SK-N-SH (cell line): ENCODE measurements at regions not wholly inside any gene's neighbourhood (a gene's known extent, or its start where the extent isn't known, plus 50 kb on each side); places are given as distances from the start of the nearest gene placed in this dataset.

Source experiments
- CTCF ChIA-PET: fragments of 300-600, 350-600 bp; formaldehyde crosslinking; extraction: SDS; loops from one replicate; lab custom pipeline; 2021; lab: Yijun Ruan, JAX
- POLR2A ChIA-PET: fragments of 350-600 bp; sonication (Branson Sonifier 250); formaldehyde crosslinking; extraction: SDS; loops from one replicate; lab custom pipeline; 2020; ENCODE audit warnings: antibody characterized with exemption, inconsistent platforms; lab: Yijun Ruan, JAX
- DNase-seq: peaks from one replicate; pipeline ENCODE4 v3.0.0; 2012
- H2AFZ ChIP-seq: fragments of 200-600 bp; sonication (generic); 2 replicates; pipeline ENCODE4 v1.8.1; 2016; ENCODE audit warnings: antibody characterized with exemption, mild to moderate bottlenecking, low read depth
- H3F3A ChIP-seq: fragments of 200-600 bp; sonication (generic); replicated peaks from 2 replicates; pipeline ENCODE3; 2016; ENCODE audit warnings: antibody characterized with exemption, mild to moderate bottlenecking; ENCODE audit not compliant: insufficient read depth
- H3K27ac ChIP-seq, 2 experiments: fragments of 200-500 bp in 1 of 2; fragments of 200-600 bp in 1 of 2; sonication (Bioruptor generic) in 1 of 2; sonication (generic), shearing (Covaris generic) in 1 of 2; 2 replicates each; pipeline versions ENCODE4 v1.5.1 to v1.6.1; 2014 to 2016; ENCODE audit warnings: low read depth in 2 of 2, inconsistent platforms in 1 of 2, low read length in 1 of 2, mild to moderate bottlenecking in 1 of 2, mixed read lengths in 1 of 2
- H3K27me3 ChIP-seq: fragments of 200-600 bp; sonication (generic), shearing (Covaris generic); 2 replicates; pipeline ENCODE4 v1.6.1; 2016; ENCODE audit warnings: mixed run types; ENCODE audit not compliant: insufficient read depth
- H3K36me3 ChIP-seq, 2 experiments: fragments of 200-500 bp in 1 of 2; fragments of 200-600 bp in 1 of 2; sonication (Bioruptor generic) in 1 of 2; sonication (generic) in 1 of 2; replicated peaks in 1 of 2; 2 replicates each; pipeline versions ENCODE3 to v1.5.1; 2014 to 2016; ENCODE audit warnings: low read length in 1 of 2, mild to moderate bottlenecking in 1 of 2; ENCODE audit not compliant: insufficient read depth in 2 of 2, control insufficient read depth in 1 of 2
- H3K4me1 ChIP-seq, 2 experiments: fragments of 200-500 bp in 1 of 2; fragments of 200-600 bp in 1 of 2; sonication (Bioruptor generic) in 1 of 2; sonication (generic), shearing (Covaris generic) in 1 of 2; 2 replicates each; pipeline versions ENCODE4 v1.5.1 to v1.6.1; 2014 to 2016; ENCODE audit warnings: low read depth in 1 of 2, low read length in 1 of 2, mixed run types in 1 of 2; ENCODE audit not compliant: insufficient read depth in 2 of 2, control insufficient read depth in 1 of 2
- H3K4me2 ChIP-seq: fragments of 200-600 bp; sonication (generic), shearing (Covaris generic); 2 replicates; pipeline ENCODE4 v1.6.1; 2017; ENCODE audit warnings: mixed run types
- H3K4me3 ChIP-seq, 2 experiments: fragments of 200-500 bp in 1 of 2; fragments of 200-600 bp in 1 of 2; sonication (Bioruptor generic) in 1 of 2; sonication (generic), shearing (Covaris generic) in 1 of 2; 2 replicates each; pipeline versions ENCODE4 v1.5.1 to v1.8.1; 2014 to 2016; ENCODE audit warnings: low read depth in 2 of 2, inconsistent platforms in 1 of 2, low read length in 1 of 2, mild to moderate bottlenecking in 1 of 2, mixed read lengths in 1 of 2, moderate library complexity in 1 of 2
- H3K79me2 ChIP-seq: fragments of 200-600 bp; sonication (generic); 2 replicates; pipeline ENCODE4 v1.8.1; 2017; ENCODE audit warnings: mild to moderate bottlenecking; ENCODE audit not compliant: insufficient read depth
- H3K9ac ChIP-seq: fragments of 200-600 bp; sonication (generic); 2 replicates; pipeline ENCODE4 v1.6.1; 2017; ENCODE audit warnings: mixed run types
- H3K9me2 ChIP-seq: fragments of 200-600 bp; sonication (generic); 2 replicates; pipeline ENCODE4 v1.6.1; 2017; ENCODE audit warnings: mixed run types
- H3K9me3 ChIP-seq: fragments of 200-600 bp; sonication (generic); 2 replicates; pipeline ENCODE4 v1.6.1; 2017; ENCODE audit warnings: mixed run types, mild to moderate bottlenecking, moderate library complexity
- H4K20me1 ChIP-seq: fragments of 200-600 bp; sonication (generic); 2 replicates; pipeline ENCODE4 v1.6.1; 2017; ENCODE audit warnings: mild to moderate bottlenecking, mixed run types; ENCODE audit not compliant: insufficient read depth
- ELF1 ChIP-seq: IDR thresholded peaks from 2 replicates; pipeline ENCODE4 v1.4.0; 2012
- EP300 ChIP-seq, 2 experiments: IDR thresholded peaks; 2 replicates each; pipeline versions ENCODE4 v1.4.0 to v1.6.1; 2012; ENCODE audit warnings: borderline replicate concordance in 1 of 2, low read depth in 1 of 2, low read length in 1 of 2
- FOXM1 ChIP-seq: IDR thresholded peaks from 2 replicates; pipeline ENCODE4 v1.4.0; 2012; ENCODE audit warnings: low read depth, mild to moderate bottlenecking
- JUND ChIP-seq: IDR thresholded peaks from 2 replicates; pipeline ENCODE4 v1.4.0; 2012
- MEF2A ChIP-seq: IDR thresholded peaks from 2 replicates; pipeline ENCODE4 v1.4.0; 2012; ENCODE audit warnings: low read depth, borderline replicate concordance
- MXI1 ChIP-seq: IDR thresholded peaks from 2 replicates; pipeline ENCODE4 v1.6.1; 2012; ENCODE audit warnings: mild to moderate bottlenecking, low read depth, low read length, improper control_type of control experiment
- NRF1 ChIP-seq: IDR thresholded peaks from 2 replicates; pipeline ENCODE4 v1.6.1; 2012; ENCODE audit warnings: low read depth, mild to moderate bottlenecking, low read length
- RFX5 ChIP-seq: IDR thresholded peaks from 2 replicates; pipeline ENCODE4 v1.6.1; 2012; ENCODE audit warnings: mild to moderate bottlenecking, improper control_type of control experiment, low read length
- RXRA ChIP-seq: IDR thresholded peaks from 2 replicates; pipeline ENCODE4 v1.4.0; 2012; ENCODE audit warnings: low read depth, mild to moderate bottlenecking, borderline replicate concordance
- SMC3 ChIP-seq: IDR thresholded peaks from 2 replicates; pipeline ENCODE4 v1.6.1; 2012; ENCODE audit warnings: low read depth, low read length, improper control_type of control experiment
- TCF12 ChIP-seq: IDR thresholded peaks from 2 replicates; pipeline ENCODE4 v1.4.0; 2012
- TEAD4 ChIP-seq: IDR thresholded peaks from 2 replicates; pipeline ENCODE4 v1.4.0; 2012; ENCODE audit warnings: mild to moderate bottlenecking, borderline replicate concordance; ENCODE audit not compliant: insufficient read depth
- WGBS: methylation state at CpG from one replicate; pipeline ENCODE4 v1.1.6; 2017; ENCODE audit warnings: low lambda C conversion rate; 5-methylcytosine and 5-hydroxymethylcytosine counted together
- TF ChIP-seq, protein P1 (sequence below): fragments of 150-350 bp; IDR thresholded peaks from 2 replicates; pipeline ENCODE4 v1.6.1; 2016; ENCODE audit warnings: mild to moderate bottlenecking, low read depth, low read length
- TF ChIP-seq, protein P2 (sequence below): fragments of 200-600 bp; sonication (generic); IDR thresholded peaks from 2 replicates; pipeline ENCODE4 v1.6.1; 2017; ENCODE audit warnings: antibody characterized with exemption, mild to moderate bottlenecking, moderate library complexity
- TF ChIP-seq, protein P3 (sequence below): IDR thresholded peaks from 2 replicates; pipeline ENCODE4; 2012
- TF ChIP-seq, protein P4 (sequence below): fragments of 150-350 bp; IDR thresholded peaks from 2 replicates; pipeline ENCODE4 v1.6.1; 2017; ENCODE audit warnings: antibody characterized with exemption, low read length, low read depth, borderline replicate concordance
- TF ChIP-seq, protein P5 (sequence below): IDR thresholded peaks from 2 replicates; pipeline ENCODE4 v1.6.1; 2012; ENCODE audit warnings: mild to moderate bottlenecking, low read depth, low read length, moderate library complexity
- TF ChIP-seq, protein P6 (sequence below): IDR thresholded peaks from 2 replicates; pipeline ENCODE4 v1.4.0; 2012; ENCODE audit warnings: low read depth, borderline replicate concordance

DNA sequence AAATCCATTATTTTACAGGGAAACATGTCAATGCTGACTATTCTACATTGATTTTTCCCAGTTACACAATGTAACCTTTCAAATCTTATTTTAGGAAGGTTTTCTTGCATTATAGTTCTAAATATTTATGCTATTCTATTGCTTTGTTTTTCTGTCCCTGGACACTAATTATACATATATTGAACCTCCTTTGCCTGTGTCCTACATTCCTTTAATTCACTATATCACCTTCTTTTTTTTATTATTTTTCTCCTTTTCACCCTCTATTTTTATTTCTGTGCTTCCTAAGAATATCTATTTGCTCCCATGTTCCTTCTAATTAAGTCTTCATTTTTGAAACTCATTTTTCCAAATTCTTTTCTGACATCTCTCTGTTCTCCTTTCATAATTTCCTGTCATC is 259.2 kb downstream of the TJP1 start:
- H4K20me1 ChIP-seq, result no peaks in the 10 kb centered on the region
- no peak for TF ChIP-seq MEF2A
- TF ChIP-seq EP300 (IDR thresholded peaks at IDR 0.05; ENCODE audit: borderline replicate concordance in 1 of 2, low read depth in 1 of 2, low read length in 1 of 2), result no peak
- TF ChIP-seq, protein P1, sequence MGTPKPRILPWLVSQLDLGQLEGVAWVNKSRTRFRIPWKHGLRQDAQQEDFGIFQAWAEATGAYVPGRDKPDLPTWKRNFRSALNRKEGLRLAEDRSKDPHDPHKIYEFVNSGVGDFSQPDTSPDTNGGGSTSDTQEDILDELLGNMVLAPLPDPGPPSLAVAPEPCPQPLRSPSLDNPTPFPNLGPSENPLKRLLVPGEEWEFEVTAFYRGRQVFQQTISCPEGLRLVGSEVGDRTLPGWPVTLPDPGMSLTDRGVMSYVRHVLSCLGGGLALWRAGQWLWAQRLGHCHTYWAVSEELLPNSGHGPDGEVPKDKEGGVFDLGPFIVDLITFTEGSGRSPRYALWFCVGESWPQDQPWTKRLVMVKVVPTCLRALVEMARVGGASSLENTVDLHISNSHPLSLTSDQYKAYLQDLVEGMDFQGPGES, result no peak
- no peak for TF ChIP-seq TEAD4
- TF ChIP-seq RFX5, result no peak
- TF ChIP-seq, protein P2, sequence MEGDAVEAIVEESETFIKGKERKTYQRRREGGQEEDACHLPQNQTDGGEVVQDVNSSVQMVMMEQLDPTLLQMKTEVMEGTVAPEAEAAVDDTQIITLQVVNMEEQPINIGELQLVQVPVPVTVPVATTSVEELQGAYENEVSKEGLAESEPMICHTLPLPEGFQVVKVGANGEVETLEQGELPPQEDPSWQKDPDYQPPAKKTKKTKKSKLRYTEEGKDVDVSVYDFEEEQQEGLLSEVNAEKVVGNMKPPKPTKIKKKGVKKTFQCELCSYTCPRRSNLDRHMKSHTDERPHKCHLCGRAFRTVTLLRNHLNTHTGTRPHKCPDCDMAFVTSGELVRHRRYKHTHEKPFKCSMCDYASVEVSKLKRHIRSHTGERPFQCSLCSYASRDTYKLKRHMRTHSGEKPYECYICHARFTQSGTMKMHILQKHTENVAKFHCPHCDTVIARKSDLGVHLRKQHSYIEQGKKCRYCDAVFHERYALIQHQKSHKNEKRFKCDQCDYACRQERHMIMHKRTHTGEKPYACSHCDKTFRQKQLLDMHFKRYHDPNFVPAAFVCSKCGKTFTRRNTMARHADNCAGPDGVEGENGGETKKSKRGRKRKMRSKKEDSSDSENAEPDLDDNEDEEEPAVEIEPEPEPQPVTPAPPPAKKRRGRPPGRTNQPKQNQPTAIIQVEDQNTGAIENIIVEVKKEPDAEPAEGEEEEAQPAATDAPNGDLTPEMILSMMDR, result no peak
- TF ChIP-seq JUND, result no peak
- TF ChIP-seq SMC3, result no peak
- no peak for TF ChIP-seq NRF1
- TF ChIP-seq TCF12, result no peak
- no peak for TF ChIP-seq RXRA
- H3K27ac ChIP-seq, result no peak overlapping the region
- no peak overlapping the region for H3K4me2 ChIP-seq
- no peaks in the 10 kb centered on the region for H3F3A ChIP-seq
- H3K4me3 ChIP-seq, result no peak overlapping the region
- no peaks in the 10 kb centered on the region for H3K4me1 ChIP-seq
- no peak for DNase-seq
- no peaks in the 10 kb centered on the region for H3K79me2 ChIP-seq
- H3K9ac ChIP-seq, result no peak overlapping the region
- H2AFZ ChIP-seq, result no peak overlapping the region
- CTCF ChIA-PET, result no interaction called here
- no peaks in the 10 kb centered on the region for H3K9me3 ChIP-seq
- H3K27me3 ChIP-seq, result peaks cover 14% of the 10 kb centered on the region; the same call in 1 of the 2 replicates
- POLR2A ChIA-PET, result no interaction called here
- H3K36me3 ChIP-seq, result no peaks in the 10 kb centered on the region
- no peaks in the 10 kb centered on the region for H3K9me2 ChIP-seq

DNA sequence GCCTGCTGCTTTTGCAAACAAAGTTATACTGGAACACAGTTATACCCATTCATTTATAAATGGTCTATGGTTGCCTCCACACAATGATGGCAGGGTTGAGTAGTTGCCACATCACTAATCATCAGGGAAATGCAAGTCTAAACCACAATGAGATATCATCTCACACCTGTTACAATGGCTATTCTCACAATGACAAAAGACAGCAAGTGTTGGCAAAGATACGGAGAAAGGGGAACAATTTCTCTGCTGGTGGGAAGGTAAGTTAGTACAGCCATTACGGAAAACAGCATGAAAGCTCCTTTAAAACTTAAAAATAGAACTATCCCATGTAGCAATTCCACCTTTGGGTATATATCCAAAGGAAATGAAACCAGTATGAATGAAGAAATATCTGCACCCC is 261.4 kb downstream of the TJP1 start:
- Histone ChIP-seq H3K9me2 (no peaks in the 10 kb centered on the region), H3K9ac (no peak overlapping the region), H3K27ac (no peak overlapping the region), H3K4me3 (no peak overlapping the region), H3F3A (no peaks in the 10 kb centered on the region), H3K36me3 (no peaks in the 10 kb centered on the region), H3K4me1 (no peaks in the 10 kb centered on the region), H3K79me2 (no peaks in the 10 kb centered on the region), H3K27me3 (no peaks in the 10 kb centered on the region; the same call in 1 of the 2 replicates), H4K20me1 (no peaks in the 10 kb centered on the region), H2AFZ (no peak overlapping the region), H3K4me2 (no peak overlapping the region), H3K9me3 (no peaks in the 10 kb centered on the region)
- ChIA-PET CTCF (no interaction called here), POLR2A (no interaction called here)
- WGBS, result 59% methylated on average over 2 of the region's 2 CpGs
- DNase-seq, result no peak
- TF ChIP-seq, protein P3, sequence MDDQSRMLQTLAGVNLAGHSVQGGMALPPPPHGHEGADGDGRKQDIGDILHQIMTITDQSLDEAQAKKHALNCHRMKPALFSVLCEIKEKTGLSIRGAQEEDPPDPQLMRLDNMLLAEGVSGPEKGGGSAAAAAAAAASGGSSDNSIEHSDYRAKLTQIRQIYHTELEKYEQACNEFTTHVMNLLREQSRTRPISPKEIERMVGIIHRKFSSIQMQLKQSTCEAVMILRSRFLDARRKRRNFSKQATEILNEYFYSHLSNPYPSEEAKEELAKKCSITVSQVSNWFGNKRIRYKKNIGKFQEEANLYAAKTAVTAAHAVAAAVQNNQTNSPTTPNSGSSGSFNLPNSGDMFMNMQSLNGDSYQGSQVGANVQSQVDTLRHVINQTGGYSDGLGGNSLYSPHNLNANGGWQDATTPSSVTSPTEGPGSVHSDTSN, result no peak
- TF ChIP-seq, protein P1, result no peak
- TF ChIP-seq FOXM1 (no peak), ELF1 (no peak), MXI1 (no peak), EP300 (IDR thresholded peaks at IDR 0.05; ENCODE audit: borderline replicate concordance in 1 of 2, low read depth in 1 of 2, low read length in 1 of 2) (no peak), TEAD4 (no peak)
- TF ChIP-seq, protein P4, sequence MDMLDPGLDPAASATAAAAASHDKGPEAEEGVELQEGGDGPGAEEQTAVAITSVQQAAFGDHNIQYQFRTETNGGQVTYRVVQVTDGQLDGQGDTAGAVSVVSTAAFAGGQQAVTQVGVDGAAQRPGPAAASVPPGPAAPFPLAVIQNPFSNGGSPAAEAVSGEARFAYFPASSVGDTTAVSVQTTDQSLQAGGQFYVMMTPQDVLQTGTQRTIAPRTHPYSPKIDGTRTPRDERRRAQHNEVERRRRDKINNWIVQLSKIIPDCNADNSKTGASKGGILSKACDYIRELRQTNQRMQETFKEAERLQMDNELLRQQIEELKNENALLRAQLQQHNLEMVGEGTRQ, result no peak
- TF ChIP-seq, protein P5, sequence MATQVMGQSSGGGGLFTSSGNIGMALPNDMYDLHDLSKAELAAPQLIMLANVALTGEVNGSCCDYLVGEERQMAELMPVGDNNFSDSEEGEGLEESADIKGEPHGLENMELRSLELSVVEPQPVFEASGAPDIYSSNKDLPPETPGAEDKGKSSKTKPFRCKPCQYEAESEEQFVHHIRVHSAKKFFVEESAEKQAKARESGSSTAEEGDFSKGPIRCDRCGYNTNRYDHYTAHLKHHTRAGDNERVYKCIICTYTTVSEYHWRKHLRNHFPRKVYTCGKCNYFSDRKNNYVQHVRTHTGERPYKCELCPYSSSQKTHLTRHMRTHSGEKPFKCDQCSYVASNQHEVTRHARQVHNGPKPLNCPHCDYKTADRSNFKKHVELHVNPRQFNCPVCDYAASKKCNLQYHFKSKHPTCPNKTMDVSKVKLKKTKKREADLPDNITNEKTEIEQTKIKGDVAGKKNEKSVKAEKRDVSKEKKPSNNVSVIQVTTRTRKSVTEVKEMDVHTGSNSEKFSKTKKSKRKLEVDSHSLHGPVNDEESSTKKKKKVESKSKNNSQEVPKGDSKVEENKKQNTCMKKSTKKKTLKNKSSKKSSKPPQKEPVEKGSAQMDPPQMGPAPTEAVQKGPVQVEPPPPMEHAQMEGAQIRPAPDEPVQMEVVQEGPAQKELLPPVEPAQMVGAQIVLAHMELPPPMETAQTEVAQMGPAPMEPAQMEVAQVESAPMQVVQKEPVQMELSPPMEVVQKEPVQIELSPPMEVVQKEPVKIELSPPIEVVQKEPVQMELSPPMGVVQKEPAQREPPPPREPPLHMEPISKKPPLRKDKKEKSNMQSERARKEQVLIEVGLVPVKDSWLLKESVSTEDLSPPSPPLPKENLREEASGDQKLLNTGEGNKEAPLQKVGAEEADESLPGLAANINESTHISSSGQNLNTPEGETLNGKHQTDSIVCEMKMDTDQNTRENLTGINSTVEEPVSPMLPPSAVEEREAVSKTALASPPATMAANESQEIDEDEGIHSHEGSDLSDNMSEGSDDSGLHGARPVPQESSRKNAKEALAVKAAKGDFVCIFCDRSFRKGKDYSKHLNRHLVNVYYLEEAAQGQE, result no peak
- TF ChIP-seq, protein P6, sequence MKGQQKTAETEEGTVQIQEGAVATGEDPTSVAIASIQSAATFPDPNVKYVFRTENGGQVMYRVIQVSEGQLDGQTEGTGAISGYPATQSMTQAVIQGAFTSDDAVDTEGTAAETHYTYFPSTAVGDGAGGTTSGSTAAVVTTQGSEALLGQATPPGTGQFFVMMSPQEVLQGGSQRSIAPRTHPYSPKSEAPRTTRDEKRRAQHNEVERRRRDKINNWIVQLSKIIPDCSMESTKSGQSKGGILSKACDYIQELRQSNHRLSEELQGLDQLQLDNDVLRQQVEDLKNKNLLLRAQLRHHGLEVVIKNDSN, result no peak
